ENCODE measurements at regions not wholly inside any gene's neighbourhood (a gene's known extent, or its start where the extent isn't known, plus 50 kb on each side); places are given as distances from the start of the nearest gene placed in this dataset.

DNA sequence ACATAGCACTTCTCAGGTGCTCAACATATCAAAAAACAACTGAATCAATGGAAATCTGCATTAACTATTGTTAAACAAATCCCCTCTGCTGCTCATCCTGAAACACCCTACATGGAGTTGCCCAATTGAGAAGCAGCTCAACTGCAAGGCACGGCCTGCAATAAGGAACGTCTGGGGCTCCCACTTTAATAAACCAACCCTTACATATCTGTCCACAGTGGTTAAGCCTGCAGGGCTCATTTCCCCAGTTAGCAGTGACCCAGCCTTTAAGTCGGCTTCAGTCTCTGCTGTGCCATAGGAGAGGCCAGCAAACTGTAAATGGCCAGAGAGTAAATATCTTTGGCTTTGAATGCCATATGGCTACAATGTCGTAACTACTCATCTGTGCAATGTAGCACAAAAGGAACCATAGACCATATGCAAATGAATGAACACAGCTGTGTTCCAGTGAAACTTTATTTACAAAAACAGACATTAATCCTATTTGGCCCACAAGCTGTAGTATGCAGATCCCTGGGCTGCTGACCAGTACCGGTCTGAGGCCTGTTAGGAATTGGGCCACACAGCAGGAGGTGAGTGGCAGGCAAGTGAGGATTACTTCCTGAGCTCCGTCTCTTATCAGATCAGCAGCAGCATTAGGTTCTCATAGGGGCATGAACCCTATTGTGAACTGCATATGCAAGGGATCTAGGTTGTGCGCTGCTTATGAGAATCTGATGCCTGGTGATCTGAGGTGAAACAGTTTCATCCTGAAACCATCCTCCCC is 522.7 kb upstream of the CDH4 start:
- DNase-seq, result no peak

GRCh38 chr20:60732322-60732721 is 519.7 kb upstream of the CDH4 start:
- DNase-seq, result no peak

DNA sequence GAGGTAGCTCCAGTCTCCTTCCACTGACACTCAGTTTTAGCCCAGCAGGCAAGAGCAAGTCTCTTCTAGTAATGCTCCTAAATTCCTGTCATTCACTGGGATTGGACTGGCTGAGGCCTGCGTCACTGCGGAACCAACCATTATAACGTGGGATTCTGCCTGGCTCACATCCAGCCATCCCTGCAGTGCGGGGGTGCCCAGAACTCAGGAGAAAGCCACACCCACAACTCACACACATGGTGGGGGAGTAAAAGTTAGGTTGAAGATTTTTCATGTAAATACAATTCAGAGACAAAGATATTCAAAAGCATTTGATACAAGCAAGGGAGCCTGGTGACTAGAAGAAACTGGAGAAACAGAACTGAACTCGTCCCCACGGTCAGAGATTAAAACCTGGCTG is 504.0 kb upstream of the CDH4 start:
- no peak for DNase-seq

- no peak for DNase-seq
Measured at GRCh38 chr20:60749804-60750602, 502.1 kb upstream of the CDH4 start.

DNA sequence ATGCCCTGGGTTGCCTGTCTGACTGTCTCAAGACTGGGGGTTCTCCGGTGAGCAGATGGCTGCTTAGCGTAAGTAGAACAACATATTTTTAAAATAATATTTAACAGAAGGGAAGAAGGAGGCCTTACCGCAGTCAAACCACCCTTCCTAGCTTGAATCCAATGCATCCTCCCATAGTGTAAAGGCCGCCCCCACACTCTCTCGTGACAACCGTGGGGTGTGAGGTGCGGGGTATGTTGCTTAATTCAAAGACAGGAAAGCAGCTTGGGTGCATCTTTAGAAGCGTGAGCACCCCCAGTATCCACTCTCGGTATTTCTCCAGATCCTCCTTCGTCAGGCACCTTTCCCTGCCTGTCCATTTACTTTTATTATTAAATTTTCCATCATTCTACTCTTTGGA is 501.2 kb upstream of the CDH4 start:
- DNase-seq, result no peak

DNA sequence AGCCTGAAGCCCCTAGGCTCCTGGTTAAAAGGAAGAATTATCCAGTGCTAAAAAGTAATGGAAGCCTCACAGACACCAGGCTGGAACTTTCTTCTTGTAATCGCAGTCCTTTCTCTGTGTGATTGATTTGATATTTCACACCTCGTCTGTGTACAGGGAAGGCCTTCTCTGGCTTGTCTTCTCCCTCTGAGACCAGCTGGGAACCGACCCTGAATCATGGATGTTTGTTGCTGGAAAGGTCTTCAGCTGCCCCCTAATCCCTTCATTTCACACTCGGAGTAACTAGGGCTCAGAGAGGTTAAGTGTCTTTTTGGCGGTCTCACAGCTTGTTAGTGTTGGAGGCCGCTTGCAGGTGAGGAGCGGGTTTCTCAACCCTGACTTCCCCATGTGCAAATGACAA is 500.2 kb upstream of the CDH4 start:
- DNase-seq, result no peak

GRCh38 chr20:60752741-60753420 is 499.2 kb upstream of the CDH4 start:
- DNase-seq, result no peak

DNA sequence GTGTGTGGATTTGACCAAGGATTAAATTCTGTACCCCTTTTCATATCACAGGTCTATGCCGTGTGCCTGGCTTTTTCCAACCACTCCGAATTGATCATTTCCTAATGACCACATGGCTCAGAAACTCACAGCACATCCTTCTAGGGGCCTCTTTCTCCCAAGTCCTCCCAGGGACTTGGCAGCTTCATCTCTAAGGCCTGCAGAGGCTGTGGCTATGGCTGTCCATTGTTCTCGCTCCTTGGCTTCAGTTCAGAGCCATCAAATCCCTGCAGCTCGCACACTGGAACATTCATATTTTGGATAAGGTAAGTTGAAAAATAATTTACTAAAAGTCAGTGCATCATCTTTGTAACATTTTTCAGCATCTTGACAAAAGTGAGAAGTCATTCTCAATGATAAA is 497.2 kb upstream of the CDH4 start:
- DNase-seq, result no peak

DNA sequence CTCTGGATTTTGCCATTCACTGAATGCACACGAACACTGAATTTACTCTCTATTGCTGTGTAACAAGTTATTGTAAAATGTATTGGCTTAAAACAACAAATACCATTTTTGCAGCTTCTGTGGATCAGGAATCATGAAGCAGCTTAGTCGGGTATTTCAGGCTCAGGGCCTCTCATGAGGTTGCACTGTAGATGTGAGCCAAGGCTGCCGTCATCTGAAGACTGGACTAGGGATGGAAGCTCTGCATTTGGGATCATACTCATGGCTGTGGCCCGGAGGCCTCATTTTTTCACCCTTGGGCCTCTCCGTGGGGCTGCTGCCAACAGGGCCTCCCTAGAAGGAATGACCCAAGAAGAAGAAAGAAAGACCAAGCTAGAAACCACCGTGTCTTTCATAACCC is 492.4 kb upstream of the CDH4 start:
- no peak for DNase-seq

- DNase-seq, result no peak
Measured at GRCh38 chr20:60760256-60761000, 491.6 kb upstream of the CDH4 start.

DNA sequence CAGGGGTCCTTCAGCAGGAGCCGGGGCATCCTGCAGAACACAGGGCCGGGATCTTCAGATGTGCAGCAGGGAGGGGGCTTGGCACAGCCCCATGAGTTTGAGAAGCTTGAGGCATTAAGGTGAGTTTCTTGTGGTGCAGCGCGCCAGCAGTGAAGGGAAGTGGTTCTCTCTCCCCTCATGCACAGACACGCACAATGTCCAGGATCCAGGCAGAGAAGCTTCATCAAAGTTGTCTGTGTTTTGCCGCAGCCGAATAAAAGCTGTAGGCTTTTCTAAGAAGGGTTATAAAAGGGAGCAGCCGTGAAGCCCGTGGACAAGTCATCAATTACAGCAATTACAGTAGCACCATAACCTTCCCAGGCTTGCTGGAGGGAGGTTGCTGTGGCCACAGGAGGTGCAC is 491.0 kb upstream of the CDH4 start:
- no peak for DNase-seq

- no peak for DNase-seq
Measured at GRCh38 chr20:60762386-60762785, 489.7 kb upstream of the CDH4 start.

GRCh38 chr20:60764328-60764727 is 487.7 kb upstream of the CDH4 start:
- DNase-seq, result no peak

DNA sequence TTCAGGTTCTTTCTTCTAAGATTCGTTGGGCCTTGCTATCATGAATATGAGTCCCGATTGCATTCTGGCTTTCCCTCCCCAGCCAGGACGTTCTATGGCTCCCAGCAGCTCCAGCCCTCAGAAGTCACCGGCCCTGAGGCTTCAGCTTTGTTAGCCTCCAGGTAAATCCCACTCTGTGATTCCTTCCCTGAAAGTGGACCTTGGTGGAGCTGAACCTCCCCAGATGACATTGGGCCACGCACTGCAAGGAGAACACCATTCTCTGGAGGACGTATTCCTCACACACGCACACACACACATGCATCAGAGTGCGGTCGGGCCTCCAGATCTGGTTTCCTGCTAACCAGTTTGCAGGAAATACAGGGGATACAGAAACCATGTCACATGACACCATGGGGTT is 487.3 kb upstream of the CDH4 start:
- DNase-seq, result no peak

DNA sequence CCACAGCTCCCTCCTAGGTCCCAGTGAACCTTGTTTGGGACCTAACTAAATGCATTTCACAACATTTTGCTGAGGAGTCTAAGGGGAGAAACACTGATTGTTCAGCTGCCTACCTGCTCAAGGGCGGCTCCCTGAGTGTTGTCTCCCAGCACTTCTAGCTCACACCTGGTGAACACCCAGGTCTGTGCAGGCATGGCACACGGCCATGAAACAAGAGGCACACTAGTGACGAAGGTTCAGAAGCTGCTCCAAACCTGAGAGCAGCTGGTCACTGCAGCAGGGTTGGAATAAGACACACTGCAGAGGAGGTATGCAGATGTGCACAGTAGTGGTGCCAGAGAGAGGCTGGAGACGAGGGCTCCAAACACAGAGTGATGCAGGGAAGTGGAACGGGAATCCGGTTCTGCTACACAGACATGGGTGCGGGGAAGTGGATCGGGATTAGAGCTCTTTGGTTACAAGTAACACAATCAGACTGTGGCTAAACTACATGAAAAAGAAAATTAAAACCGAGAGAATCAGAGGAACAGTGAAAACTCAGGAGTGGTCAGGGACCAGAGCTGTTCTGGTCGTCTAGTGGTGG is 486.1 kb upstream of the CDH4 start:
- no peak for DNase-seq

- DNase-seq, result no peak
Measured at GRCh38 chr20:60768216-60768615, 483.8 kb upstream of the CDH4 start.

DNA sequence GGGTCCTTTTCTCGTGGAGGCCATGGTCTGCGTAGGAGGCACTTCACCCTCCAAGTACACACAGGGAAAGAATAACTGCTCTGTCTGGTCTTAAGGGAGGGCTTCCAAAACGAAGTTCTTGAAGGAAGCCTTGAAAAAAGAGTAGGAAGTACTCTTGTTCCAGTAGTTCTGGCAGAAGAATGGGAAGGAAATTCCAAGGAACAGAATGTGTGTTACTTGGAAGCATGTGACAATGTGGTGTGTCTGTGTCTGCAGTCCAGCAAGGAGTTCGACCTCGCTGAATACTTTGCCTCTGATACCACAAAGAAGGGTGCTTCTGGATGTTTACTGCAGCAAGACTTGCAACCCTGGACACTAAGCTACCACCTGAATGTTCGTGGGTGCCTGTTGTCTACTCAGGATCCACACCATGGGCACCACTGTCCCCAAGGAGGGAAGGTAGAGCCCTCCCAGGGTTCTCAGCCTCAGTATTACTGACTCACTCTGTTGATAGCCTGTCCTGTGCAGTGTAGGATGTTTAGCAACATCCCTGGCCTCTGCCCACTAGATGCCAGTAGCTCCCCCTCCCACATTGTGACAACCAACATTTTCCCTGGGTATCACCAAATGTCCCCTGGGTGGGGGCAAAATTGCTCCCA is 471.6 kb upstream of the CDH4 start:
- no peak for DNase-seq

- no peak for DNase-seq
Measured at GRCh38 chr20:60782959-60783625, 469.0 kb upstream of the CDH4 start.

DNA sequence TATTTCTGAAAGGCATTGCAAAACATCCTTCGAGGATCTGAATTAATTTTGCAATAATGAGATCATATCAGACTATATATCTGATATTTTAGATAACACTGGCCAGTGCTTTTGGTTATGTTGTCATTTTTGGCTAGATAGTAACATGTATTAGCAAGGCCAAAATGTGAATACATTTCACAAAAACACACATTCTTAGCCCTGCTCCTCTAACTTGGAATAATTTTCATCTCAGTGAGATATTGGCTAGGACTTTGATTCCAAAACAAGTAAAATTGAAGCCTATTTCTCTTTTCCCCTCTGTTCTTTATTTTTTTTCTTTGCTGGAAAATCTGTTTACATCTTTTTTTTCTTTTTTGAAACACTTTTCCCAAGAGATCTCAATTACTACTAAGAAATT is 466.8 kb upstream of the CDH4 start:
- DNase-seq, result no peak

DNA sequence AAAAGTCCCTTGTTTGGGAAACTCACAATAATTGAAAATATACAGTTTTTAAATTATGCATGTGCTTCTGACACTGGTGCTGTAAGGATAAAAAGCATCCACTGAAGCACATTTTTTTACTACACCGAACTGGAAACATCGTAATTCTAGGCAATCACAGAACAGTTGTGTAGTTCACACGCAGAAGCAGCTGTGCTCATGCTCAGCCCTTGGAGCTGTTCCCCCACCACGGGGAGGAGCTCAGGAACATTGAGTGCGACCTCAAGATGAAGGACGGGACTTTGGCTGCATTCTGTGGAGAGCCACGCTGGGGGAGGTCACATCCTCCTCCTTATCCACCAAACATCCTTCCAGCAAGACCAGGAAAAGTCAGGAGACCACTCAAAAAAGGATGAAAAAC is 466.3 kb upstream of the CDH4 start:
- no peak for DNase-seq

- no peak for DNase-seq
Measured at GRCh38 chr20:60786686-60787217, 465.3 kb upstream of the CDH4 start.

- no peak for DNase-seq
Measured at GRCh38 chr20:60787276-60787675, 464.8 kb upstream of the CDH4 start.

All from NCI-H510A (cell line).